ENCODE measurements at regions not wholly inside any gene's neighbourhood (a gene's known extent, or its start where the extent isn't known, plus 50 kb on each side); places are given as distances from the start of the nearest gene placed in this dataset.

DNA sequence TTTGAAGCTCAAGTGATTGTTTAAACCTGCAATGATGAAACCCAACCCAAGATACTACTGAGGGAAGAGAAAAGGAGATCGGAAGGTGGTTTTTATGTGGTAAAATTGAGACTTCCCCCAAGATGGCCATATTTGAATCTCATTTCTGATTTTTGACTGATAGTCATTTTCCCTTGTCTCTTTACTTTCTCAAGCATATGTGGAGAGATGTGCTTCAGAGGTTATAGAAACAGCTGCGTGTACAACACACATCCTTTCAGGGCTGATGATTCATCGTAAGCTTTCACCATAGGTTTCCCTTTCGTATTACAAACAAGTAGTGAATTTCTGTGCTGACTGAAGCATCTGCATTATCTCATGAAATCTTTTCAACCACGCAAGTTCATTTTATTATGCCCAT is 276.2 kb downstream of the EMP1 start:
- TF ChIP-seq, protein P1, sequence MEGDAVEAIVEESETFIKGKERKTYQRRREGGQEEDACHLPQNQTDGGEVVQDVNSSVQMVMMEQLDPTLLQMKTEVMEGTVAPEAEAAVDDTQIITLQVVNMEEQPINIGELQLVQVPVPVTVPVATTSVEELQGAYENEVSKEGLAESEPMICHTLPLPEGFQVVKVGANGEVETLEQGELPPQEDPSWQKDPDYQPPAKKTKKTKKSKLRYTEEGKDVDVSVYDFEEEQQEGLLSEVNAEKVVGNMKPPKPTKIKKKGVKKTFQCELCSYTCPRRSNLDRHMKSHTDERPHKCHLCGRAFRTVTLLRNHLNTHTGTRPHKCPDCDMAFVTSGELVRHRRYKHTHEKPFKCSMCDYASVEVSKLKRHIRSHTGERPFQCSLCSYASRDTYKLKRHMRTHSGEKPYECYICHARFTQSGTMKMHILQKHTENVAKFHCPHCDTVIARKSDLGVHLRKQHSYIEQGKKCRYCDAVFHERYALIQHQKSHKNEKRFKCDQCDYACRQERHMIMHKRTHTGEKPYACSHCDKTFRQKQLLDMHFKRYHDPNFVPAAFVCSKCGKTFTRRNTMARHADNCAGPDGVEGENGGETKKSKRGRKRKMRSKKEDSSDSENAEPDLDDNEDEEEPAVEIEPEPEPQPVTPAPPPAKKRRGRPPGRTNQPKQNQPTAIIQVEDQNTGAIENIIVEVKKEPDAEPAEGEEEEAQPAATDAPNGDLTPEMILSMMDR (IDR thresholded peaks at IDR 0.05; ENCODE audit: low read depth, low read length, poor library complexity, severe bottlenecking): no peak
- no peak for TF ChIP-seq EZH2phosphoT487 (IDR thresholded peaks at IDR 0.05; ENCODE audit: borderline replicate concordance, low read length)
